ENCODE measurements at regions not wholly inside any gene's neighbourhood (a gene's known extent, or its start where the extent isn't known, plus 50 kb on each side); places are given as distances from the start of the nearest gene placed in this dataset.

DNA sequence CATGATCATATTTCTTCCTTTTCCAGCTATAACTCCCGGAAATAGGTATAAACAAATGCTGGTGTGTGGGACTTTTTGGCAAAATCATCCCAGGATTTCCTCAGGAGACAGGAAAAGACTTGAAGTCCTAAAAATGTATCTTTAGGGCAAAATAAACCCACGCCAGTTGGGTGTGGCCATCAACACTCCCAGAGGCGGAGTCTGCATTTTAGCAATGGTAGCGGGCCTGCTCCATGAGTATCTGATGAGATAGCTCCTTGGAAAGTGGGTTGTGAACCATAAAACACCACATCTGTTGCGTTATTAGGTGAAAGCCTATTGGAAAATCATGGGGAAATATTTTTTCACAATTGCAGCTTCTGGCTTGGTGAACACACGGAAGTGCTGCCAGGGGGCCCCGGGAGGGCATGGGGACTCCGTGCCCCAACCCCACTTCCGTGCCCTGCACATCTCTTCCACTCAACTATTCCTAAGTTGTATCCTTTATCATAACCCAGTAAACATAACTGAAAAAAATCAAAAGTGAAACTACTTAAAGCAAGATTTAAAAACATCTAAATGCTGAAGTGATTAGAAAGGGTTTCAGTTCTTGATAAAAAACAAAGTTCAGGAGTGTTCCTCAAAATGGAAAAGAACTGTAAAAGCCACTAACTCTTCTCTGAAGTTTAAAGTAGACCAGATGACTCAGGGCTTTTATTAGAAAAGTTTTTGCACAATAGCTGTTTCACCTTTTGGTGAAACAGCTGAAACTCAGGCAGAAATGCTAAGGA lies 111.2 kb downstream of the LRRC70 start:
- TF ChIP-seq, protein P1, sequence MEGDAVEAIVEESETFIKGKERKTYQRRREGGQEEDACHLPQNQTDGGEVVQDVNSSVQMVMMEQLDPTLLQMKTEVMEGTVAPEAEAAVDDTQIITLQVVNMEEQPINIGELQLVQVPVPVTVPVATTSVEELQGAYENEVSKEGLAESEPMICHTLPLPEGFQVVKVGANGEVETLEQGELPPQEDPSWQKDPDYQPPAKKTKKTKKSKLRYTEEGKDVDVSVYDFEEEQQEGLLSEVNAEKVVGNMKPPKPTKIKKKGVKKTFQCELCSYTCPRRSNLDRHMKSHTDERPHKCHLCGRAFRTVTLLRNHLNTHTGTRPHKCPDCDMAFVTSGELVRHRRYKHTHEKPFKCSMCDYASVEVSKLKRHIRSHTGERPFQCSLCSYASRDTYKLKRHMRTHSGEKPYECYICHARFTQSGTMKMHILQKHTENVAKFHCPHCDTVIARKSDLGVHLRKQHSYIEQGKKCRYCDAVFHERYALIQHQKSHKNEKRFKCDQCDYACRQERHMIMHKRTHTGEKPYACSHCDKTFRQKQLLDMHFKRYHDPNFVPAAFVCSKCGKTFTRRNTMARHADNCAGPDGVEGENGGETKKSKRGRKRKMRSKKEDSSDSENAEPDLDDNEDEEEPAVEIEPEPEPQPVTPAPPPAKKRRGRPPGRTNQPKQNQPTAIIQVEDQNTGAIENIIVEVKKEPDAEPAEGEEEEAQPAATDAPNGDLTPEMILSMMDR (IDR thresholded peaks at IDR 0.05) = no peak

DNA sequence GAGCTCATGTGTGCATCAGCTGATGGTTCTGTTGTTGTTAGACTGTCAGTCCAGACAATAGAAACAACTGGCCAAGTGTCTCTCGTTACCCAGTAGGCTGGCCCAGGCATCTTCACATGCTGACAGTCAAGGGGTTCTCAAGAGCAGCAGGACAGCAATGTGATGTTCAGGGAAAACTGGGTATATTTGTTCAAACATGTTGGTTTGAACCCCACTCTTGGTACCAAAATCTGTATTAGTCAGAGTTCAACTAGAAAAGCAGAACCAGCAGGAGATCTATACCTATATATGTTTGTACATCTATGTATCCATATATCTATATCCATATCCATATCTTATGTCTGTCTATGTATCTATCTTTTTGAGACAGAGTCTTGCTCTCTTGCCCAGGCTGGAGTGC lies 108.1 kb downstream of the LRRC70 start:
- TF ChIP-seq, protein P1 (IDR thresholded peaks at IDR 0.05) = no peak

DNA sequence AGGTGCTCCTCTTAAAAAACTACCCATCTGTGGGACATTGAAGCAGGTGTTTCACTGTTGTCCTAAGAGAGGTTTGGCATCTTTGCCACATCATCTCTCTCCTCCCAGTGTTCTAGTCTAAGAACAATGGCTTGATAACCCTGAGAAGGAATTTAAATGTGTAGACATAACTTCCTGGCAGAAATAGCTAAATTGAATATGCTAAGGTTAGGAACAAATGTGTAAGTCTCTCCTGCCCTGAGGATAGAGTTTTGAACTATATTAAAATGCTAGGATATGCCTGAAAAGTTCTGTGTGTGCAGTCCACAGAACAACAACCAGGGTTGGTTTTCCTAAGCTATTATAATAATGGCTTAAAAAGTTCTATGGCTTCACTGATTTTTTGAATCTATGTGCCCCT lies 106.6 kb downstream of the LRRC70 start:
- TF ChIP-seq, protein P1 (IDR thresholded peaks at IDR 0.05) = no peak

DNA sequence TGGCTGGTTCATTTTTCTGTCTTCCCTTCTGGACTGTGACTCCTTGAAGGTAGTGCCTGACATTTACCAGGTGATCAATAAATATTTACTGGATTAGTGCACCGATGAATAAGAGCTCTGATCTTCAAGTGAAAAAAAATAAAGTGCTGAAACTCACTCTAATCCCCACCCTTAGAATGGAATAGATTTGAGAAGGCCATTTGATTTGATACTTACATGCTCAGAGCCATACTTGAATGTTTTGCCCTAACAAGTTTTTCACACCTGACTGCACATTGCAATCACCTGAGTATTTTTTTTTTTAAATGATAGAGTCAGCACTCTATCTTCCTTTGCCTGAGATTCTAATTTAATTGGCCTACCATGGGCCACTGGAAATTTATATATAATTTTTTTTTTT lies 105.7 kb downstream of the LRRC70 start:
- TF ChIP-seq, protein P1 (IDR thresholded peaks at IDR 0.05) = no peak

DNA sequence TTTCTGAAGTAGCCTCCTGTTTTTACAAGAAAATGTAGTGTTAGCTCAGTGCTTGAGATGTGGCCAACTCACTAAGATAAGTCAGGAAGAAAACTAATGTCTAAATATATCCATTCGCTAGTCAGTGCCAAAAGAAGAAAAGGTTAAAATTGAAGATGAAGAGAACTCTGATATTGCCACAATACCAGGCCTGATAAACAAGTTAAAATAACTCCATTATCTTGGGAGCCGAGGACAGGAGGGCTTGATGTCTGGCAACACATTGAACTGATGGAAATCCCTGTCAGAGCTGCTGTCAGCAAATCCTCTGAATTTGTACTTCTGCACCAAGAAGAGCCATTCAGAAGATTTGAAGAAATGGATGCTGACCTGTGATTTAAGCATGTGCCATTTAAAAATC lies 103.4 kb downstream of the LRRC70 start:
- TF ChIP-seq, protein P1 (IDR thresholded peaks at IDR 0.05) = no peak

DNA sequence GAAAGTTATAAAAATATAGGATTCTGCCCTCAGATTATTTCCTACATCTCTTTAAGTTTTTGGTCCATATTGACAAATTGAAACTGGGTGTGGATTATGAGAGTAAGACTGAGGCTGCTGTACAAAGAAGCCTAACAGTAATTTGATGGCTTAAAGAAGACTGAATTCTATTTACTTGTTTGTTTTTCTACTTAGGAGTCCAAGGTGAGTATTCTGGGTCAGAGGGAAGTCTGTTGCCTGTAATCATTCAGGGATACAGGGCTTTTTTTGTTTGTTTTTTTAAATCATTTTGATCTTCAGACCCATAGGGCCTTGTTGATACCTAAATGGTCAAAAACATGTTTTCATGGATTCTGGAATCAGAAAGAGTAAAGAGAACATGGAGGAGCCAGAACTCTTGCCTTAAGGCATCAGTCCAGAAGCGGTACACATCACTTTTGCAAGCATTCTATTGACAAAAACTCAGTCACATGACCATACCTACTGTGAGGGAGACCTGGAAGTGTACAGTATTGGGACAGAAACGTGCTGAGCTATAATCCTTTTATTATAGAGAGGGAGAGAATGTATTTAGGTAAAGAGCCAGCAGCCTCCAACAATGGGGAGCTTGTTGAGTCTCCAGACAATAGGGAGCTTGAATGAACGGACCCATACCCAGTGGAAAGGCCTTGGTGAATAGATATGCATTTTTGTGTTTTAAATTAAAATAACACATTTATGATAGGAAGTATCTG lies 102.7 kb downstream of the LRRC70 start:
- TF ChIP-seq, protein P1 (IDR thresholded peaks at IDR 0.05) = no peak

DNA sequence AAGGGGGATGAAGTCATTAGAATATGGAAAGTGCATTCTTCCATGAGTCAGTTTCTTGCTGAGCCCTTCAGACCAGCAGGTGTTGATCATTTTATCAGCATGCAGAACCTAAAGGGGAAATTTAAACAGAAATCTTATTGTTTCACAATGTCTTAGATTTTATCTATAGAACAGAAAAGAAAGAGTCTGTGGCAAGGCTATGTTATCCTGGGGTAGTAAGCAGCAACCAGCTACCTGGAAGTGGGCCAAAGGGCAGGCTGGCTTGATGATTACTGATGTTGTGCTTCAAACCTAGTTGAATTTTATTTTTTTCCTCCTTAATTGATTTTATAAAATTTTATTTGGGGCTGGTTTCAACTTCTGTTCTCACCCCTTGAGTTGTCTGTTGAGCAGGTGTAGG lies 101.5 kb downstream of the LRRC70 start:
- TF ChIP-seq, protein P1 (IDR thresholded peaks at IDR 0.05) = no peak

All from LNCAP (cell line).